ENCODE measurements at regions not wholly inside any gene's neighbourhood (a gene's known extent, or its start where the extent isn't known, plus 50 kb on each side); places are given as distances from the start of the nearest gene placed in this dataset.

DNA sequence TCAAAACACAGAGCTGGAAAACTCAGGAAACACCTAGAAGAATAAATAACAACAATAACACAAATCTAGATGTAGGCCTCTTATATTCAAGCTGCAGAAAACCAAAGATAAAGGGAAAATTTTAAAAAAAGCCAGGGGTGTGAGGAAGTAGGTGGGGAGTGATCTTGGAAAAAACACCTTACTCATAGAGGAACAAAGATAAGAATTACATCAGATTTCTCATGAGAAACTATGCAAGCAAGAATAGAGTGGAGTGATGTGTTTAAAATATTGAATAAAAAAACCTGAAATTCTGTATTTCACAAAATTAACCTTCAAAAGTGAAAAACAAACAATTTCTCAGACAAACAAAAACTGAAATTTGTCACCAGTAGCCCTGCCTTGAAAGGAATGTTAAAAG lies 265.5 kb upstream of the RGS18 start:
- no peaks in the 10 kb centered on the region for H3K27me3 ChIP-seq (ENCODE audit: control insufficient read depth, insufficient read depth, low read length)
- ChIA-PET POLR2A (ENCODE audit: unreplicated experiment) (no interaction called here), CTCF (no interaction called here)
- H3K4me2 ChIP-seq (ENCODE audit: low read depth, low read length): no peak overlapping the region
- H3K4ac ChIP-seq (ENCODE audit: low read depth, low read length): no peak overlapping the region
- DNase-seq: no peak
- H3K9me1 ChIP-seq (ENCODE audit: insufficient read depth, low read length): no peaks in the 10 kb centered on the region
- no peak overlapping the region for H2BK15ac ChIP-seq (ENCODE audit: low read depth, low read length)
- intact Hi-C loops (cut with micrococcal nuclease): no loop called here
- dilution Hi-C loops (cut with HindIII; ENCODE audit: low sequenced_read_pairs, unreplicated experiment): no loop called here
- H2AFZ ChIP-seq (replicated peaks; ENCODE audit: low read length, poor library complexity): no peak overlapping the region
- in situ Hi-C loops (cut with MboI; ENCODE audit: low sequenced_read_pairs): no loop called here
- H3K18ac ChIP-seq (ENCODE audit: low read depth, low read length): no peak overlapping the region
- no peak overlapping the region for H3K23ac ChIP-seq (ENCODE audit: low read depth, low read length)
- H2AK5ac ChIP-seq (ENCODE audit: low read depth, low read length): no peak overlapping the region
- H3K79me1 ChIP-seq (ENCODE audit: low read depth in 1 of 2, low read length in 2 of 2): no peaks in the 10 kb centered on the region
- H3K36me3 ChIP-seq (ENCODE audit: control insufficient read depth, insufficient read depth, low read length): no peaks in the 10 kb centered on the region
- no peaks in the 10 kb centered on the region for H4K20me1 ChIP-seq (ENCODE audit: insufficient read depth, low read length)
- H3K9me3 ChIP-seq (ENCODE audit: control insufficient read depth, insufficient read depth, low read length): no peaks in the 10 kb centered on the region
- no peak for ATAC-seq (ENCODE audit: low read depth)
- H2AK9ac ChIP-seq (replicated peaks; ENCODE audit: low read depth, low read length, poor library complexity): no peak overlapping the region
- no peak overlapping the region for H3K9ac ChIP-seq (ENCODE audit: low read depth, low read length)
- H2BK5ac ChIP-seq (ENCODE audit: low read depth, low read length, poor library complexity, severe bottlenecking): no peak overlapping the region
- H3K56ac ChIP-seq (ENCODE audit: extremely low read depth, insufficient read depth, low read length): no peak overlapping the region
- no peak overlapping the region for H2BK20ac ChIP-seq (ENCODE audit: low read depth, low read length)
- no peak overlapping the region for H3K14ac ChIP-seq (replicated peaks; ENCODE audit: low read depth, low read length)
- H2BK120ac ChIP-seq (ENCODE audit: low read depth, low read length): no peak overlapping the region
- no peak overlapping the region for H4K5ac ChIP-seq (ENCODE audit: low read depth, low read length)
- H3K27ac ChIP-seq (ENCODE audit: insufficient read depth, low read length): no peak overlapping the region
- no peaks in the 10 kb centered on the region; the same call in 1 of the 2 replicates for H3K4me1 ChIP-seq (ENCODE audit: control insufficient read depth, insufficient read depth, low read length)
- H3K4me3 ChIP-seq (ENCODE audit: insufficient read depth, low read depth, low read length): no peak overlapping the region
- no TSS peak for BruUV-seq (replicated peaks)
- H4K8ac ChIP-seq (ENCODE audit: low read depth in 2 of 2, low read length in 2 of 2): no peak overlapping the region
- no peak for TF ChIP-seq RAD21 (IDR thresholded peaks at IDR 0.05; ENCODE audit: low read length)
- no peak for TF ChIP-seq CHD1 (IDR thresholded peaks at IDR 0.05; ENCODE audit: low read depth, low read length)
- TF ChIP-seq POLR2A (IDR thresholded peaks at IDR 0.05; ENCODE audit: low read depth, low read length): no peak
- no peak for TF ChIP-seq RCOR1 (IDR thresholded peaks at IDR 0.05; ENCODE audit: insufficient replicate concordance, low read length)
- TF ChIP-seq NFE2L2 (IDR thresholded peaks at IDR 0.05; ENCODE audit: low read depth, low read length): no peak
- TF ChIP-seq FOS (IDR thresholded peaks at IDR 0.05; ENCODE audit: low read depth, low read length): no peak
- TF ChIP-seq CEBPB (IDR thresholded peaks at IDR 0.05; ENCODE audit: low read depth, low read length): no peak
- H4K91ac ChIP-seq (ENCODE audit: insufficient read depth, low read depth, low read length): no peak overlapping the region

All from IMR-90 (cell line).